ENCODE measurements at regions not wholly inside any gene's neighbourhood (a gene's known extent, or its start where the extent isn't known, plus 50 kb on each side); places are given as distances from the start of the nearest gene placed in this dataset.

DNA sequence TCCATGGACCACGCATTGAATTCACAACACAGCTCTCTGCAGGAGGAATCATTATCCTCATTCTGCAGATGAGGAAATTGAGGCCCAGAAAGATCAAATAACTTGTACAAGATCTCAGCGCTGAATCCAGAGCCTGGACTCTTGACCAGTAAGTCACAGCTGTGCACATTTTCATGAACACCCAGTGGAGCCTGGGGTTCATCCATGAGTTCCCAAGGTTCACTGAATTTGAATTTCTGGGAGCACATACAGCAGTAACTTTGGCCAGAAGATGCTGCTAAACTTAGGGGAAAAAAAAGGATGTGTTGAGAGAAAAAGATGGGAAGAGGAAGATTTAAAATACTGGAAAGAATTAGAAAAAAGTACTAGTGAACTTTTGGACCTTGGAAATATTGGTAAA lies 218.7 kb upstream of the PPARGC1A start:
- no peak for DNase-seq (ENCODE audit: low spot score)

DNA sequence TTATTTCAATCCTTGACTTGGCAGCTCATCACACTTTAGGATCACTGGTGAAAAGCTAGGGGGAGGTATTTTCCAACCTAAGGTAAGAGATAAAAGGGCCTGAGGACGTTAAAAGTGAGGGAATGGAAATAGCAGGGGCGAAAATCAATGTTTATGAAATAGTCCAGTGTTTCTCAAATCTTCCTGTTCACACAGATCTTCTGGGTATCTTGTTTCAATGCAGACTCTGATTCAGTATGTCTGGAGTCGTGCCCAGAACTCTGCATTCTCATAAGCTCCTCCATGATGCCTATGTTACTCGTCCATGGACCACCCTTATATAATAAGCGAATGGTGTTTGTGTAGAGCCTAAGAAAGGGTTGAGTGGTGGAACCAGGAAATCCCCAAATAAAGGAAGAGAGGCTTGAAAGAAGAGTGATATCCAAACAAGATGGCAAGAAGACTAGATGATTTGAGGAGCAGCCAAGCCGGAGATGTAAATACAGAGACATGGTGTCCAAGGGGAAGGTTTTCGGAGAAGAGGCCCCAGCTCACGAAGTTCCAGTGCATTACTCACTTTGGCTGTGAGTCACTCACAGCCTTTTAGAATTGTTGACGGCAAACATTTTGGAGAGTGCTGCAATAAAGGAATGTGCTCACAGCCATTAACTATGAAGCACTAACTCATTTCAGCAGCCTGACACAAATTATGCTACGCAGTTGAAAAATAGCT lies 215.6 kb upstream of the PPARGC1A start:
- peak; percentile 81 for DNase-seq (ENCODE audit: low spot score)

DNA sequence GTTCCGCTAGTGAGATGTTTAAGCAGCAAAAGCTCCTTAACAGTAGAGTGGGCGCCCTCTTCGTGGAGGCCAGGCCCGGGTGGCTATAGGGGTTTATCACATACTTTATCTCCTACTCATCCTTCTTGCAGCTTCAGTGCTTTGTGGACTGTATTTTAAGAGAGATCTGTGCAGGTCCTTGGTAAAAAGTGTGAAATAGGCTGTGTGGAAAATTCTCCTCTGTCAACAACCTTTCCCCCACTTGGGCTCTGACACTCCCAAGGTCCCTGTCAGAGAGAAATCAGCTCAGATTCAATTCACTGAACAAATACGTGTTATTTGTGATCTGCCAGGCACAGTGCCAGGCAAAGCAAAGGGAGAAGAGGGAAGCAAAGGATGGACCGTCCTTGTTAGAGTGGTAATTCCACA lies 214.3 kb upstream of the PPARGC1A start:
- DNase-seq (ENCODE audit: low spot score), result no peak

DNA sequence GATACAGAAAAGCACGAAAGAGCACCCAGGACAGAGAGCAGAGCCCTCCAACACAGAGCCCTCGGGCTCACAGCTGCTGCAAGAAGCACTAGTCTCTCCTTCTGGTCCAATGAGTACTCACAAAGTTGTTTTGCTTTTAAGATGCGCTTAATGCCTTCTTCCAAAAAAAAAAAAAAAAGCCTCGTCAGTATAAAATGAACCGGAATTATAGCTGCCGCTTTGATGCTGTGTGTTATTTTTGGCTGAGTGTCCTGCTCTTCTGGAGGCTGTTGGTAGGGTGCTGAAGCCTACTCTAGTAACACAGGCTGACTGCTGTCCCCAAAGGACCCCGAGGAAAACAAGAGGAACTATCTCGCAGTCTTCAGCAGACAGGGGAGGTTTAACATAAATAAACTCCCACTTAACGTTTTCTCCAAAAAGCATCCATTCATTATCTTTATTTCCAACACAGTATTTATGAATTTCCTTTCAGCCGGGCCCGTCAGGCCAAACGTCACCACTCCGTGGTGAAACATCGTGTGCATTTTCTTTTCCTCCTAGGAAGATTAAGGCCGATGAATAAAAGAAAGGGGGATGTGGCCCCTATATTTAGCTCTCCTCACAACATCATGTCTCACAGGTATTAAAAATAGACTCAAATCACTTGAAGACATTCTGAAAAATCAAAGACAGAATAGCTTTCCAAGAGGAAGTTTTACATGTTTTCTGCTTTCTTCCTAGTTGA lies 213.7 kb upstream of the PPARGC1A start:
- DNase-seq (ENCODE audit: low spot score), result no peak

DNA sequence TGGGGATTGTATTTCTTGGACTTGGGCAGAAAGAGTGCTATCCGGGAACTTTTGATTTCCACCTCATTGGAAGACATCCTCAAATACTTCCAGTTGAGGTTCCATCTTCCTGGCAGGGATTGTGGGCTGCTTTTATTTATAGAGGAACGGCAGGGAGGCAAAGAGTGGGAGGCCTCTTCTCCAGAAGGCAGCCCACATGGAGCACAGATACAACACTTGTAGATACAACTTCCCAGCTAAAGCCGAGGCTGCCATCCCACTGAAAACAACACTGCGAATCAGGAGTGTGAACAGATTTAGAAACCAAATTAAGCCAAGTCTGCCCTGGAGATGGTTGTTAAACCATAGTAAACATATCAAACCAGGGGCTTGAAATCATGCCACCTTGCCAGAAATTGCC lies 212.8 kb upstream of the PPARGC1A start:
- no peak for DNase-seq (ENCODE audit: low spot score)

GRCh38 chr4:24096603-24097002 lies 206.8 kb upstream of the PPARGC1A start:
- no peak for DNase-seq (ENCODE audit: low spot score)

- no peak for DNase-seq (ENCODE audit: low spot score)
These were observed 204.9 kb upstream of the PPARGC1A start for GRCh38 chr4:24094726-24095125.

- no peak for DNase-seq (ENCODE audit: low spot score)
These were observed 203.6 kb upstream of the PPARGC1A start for GRCh38 chr4:24093446-24093845.

GRCh38 chr4:24091639-24092233 lies 201.9 kb upstream of the PPARGC1A start:
- DNase-seq (ENCODE audit: low spot score), result no peak

DNA sequence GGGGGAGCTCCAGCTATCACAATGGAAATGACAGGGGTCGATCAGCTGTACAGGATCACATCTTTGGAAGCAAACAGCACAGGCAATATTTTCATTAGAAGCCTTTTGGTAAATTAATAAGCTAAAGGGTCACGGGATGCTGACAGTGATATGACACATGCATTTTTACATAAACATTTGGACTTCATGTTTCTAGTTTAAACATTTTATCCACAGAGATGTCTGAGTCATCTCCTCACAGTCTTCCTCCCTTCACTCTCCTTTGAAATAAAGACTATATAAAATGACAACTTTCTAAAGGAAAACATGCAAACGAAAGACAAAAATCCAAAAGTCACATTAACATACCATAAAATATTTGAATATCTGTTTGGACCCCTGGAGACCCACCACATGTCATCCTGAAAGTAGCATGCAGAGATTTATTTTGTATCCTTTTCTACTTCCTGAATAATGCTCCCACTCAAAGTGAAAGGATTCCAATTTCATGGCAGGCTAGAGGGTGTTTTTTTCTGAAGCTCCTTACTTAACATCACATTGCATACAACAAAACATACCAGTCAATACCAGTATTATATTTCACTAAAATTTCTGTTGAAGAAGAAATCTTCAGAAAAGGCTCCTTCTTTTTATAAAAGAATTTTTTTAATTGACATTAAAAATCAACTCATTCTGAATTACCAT lies 200.1 kb upstream of the PPARGC1A start:
- DNase-seq (ENCODE audit: low spot score), result no peak

DNA sequence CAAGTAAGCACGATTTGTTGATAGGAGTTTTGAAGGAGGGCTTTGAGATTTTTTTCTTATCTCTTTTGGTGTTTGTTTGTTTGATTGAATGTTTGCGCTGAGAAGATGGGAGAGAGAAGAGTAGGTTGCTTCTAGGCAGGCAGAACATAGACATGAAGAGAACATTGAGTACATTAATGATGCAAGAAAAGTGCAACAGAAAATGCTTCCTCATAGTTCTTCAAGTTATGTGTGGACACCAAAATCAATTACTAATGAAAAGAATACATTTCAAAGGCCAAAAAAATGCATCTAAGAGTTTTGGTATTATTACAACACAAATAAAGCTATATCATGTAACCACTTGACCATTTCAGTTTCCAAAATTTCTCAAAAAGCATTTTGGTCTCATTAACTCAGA lies 191.0 kb upstream of the PPARGC1A start:
- DNase-seq (ENCODE audit: low spot score), result no peak

DNA sequence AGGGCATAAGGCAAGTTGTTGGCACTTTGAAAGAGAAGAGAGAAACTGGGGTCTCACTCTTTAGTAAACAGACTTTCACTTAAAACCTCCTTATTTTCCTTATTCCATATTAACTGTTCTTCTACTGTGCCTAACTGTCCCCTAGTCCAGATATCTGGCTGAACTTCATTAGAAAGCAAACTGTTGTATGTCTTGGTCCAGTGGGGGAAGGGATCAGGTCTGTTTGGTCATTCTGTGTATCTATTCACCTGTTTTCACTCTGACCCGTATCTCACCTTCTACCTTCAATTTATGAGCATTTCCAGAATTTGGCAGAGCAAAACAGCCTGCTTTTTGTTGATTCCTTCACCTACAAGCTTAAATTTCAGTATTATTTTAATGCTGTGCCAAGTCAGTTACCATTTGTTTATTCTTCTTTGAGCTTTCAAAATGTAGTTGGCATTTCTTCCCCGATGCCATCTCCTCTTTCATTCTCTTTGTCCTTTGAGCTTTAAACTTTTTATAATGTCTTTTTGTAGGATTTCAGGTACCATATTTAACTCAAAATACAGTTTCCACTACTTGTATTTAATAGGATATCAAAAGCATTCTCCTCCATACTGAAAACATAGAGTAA lies 188.6 kb upstream of the PPARGC1A start:
- no peak for DNase-seq (ENCODE audit: low spot score)

GRCh38 chr4:24076811-24077210 lies 187.0 kb upstream of the PPARGC1A start:
- DNase-seq (ENCODE audit: low spot score), result no peak

- no peak for DNase-seq (ENCODE audit: low spot score)
These were observed 184.1 kb upstream of the PPARGC1A start for GRCh38 chr4:24073948-24074347.

GRCh38 chr4:24071612-24072372 lies 181.9 kb upstream of the PPARGC1A start:
- DNase-seq (ENCODE audit: low spot score), result no peak

- DNase-seq (ENCODE audit: low spot score), result peak; percentile 47
These were observed 180.3 kb upstream of the PPARGC1A start for GRCh38 chr4:24070117-24070516.

GRCh38 chr4:24067367-24068193 lies 177.7 kb upstream of the PPARGC1A start:
- peak; percentile 21 for DNase-seq (ENCODE audit: low spot score)

- DNase-seq (ENCODE audit: low spot score), result no peak
These were observed 176.1 kb upstream of the PPARGC1A start for GRCh38 chr4:24065974-24066373.

DNA sequence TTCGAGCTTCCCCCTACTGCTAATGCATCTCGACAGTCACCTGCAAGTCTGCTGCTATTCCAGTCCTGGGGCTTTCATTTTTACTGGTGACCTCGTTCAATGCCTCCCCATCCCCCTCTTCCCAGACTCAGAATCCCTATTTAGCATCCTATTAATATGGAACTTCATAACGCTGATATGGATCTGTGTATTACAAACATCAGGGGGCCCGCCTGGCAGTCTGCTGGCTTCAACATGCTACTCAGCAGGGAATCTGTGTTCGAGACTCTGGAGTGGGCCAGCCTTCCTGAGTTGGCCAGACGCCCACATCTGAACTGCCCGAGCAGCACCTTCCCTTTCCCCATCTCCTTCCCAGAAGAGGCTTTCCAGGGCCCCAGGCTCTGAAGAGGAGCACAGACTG lies 173.9 kb upstream of the PPARGC1A start:
- DNase-seq (ENCODE audit: low spot score), result no peak

DNA sequence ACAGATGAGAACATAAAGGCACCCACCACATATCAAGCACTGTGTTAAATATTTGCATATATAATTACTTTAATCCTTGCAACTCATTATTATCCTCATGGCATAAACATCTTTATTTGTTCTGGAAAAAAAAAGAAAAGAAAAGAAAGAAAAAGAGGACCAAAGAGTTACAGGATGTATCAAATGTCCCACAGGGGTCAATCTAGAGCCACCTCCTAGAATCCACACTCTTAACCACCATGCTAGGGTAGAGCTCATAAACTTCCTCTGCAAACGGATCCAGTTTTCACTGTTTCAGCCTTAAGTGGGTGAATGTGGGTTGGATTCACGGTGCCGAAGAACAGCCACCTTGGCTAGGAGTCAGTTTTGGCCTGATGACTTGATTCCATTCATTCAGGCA lies 171.1 kb upstream of the PPARGC1A start:
- no peak for DNase-seq (ENCODE audit: low spot score)

DNA sequence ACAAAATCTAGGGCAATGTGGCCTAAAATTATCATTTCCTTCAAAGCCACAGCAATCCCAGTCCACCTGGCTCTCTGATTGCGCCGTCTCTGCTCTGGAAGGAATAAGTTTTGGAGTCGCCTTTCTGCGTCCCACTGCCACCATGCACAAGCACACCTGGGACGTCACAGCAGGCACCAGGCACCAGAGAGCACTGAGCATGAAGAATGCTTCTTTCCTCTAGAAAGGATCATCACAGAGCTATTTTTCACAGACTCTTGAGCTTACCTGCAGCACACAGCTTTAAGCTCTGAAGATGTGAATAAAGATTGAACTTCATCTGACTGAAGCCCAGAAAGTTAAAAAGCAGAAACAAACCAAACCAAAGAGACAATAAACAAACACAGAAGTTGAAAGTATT lies 170.0 kb upstream of the PPARGC1A start:
- no peak for DNase-seq (ENCODE audit: low spot score)
